BE2C (cell line): ENCODE measurements at regions not wholly inside any gene's neighbourhood (a gene's known extent, or its start where the extent isn't known, plus 50 kb on each side); places are given as distances from the start of the nearest gene placed in this dataset.

Experiments
- DNase-seq: peaks from one replicate; pipeline ENCODE4 v3.0.0-alpha.2; 2020
- H3K27me3 ChIP-seq: fragments of 250-450 bp; sonication (Bioruptor Pico); 2 replicates; pipeline ENCODE4 v1.5.1; 2020; ENCODE audit warnings: mild to moderate bottlenecking
- H3K36me3 ChIP-seq: fragments of 250-450 bp; sonication (Bioruptor Pico); 2 replicates; pipeline ENCODE4 v1.5.1; 2020; ENCODE audit warnings: mild to moderate bottlenecking
- H3K4me1 ChIP-seq: fragments of 250-450 bp; sonication (Bioruptor Pico); 2 replicates; pipeline ENCODE4 v1.5.1; 2020
- H3K4me3 ChIP-seq: 2 replicates; pipeline ENCODE4 v1.5.1; 2011; ENCODE audit warnings: low read depth, low read length
- H3K9me3 ChIP-seq: fragments of 250-450 bp; sonication (Bioruptor Pico); 2 replicates; pipeline ENCODE4 v1.5.1; 2020
- CTCF ChIP-seq: IDR thresholded peaks from 2 replicates; pipeline ENCODE4 v1.5.1; 2012; ENCODE audit warnings: mild to moderate bottlenecking, low read depth, low read length

GRCh38 chr3:118269537-118270125, 765.0 kb downstream of the IGSF11 start:
- H3K4me3 ChIP-seq = no peak overlapping the region

GRCh38 chr3:118272991-118273390, 761.7 kb downstream of the IGSF11 start:
- Histone ChIP-seq H3K4me3 (no peak overlapping the region), H3K27me3 (no peaks in the 10 kb centered on the region), H3K9me3 (no peaks in the 10 kb centered on the region), H3K4me1 (no peaks in the 10 kb centered on the region), H3K36me3 (no peaks in the 10 kb centered on the region)
- TF ChIP-seq CTCF = no peak
- no peak for DNase-seq

More at GRCh38 chr3:118269537-118270125, 765.0 kb downstream of the IGSF11 start:
- Histone ChIP-seq H3K36me3 (no peaks in the 10 kb centered on the region), H3K4me1 (no peaks in the 10 kb centered on the region), H3K27me3 (no peaks in the 10 kb centered on the region), H3K9me3 (no peaks in the 10 kb centered on the region)
- DNase-seq = no peak
- no peak for TF ChIP-seq CTCF

- Histone ChIP-seq H3K4me3 (no peak overlapping the region), H3K36me3 (no peaks in the 10 kb centered on the region), H3K4me1 (no peaks in the 10 kb centered on the region), H3K9me3 (no peaks in the 10 kb centered on the region), H3K27me3 (no peaks in the 10 kb centered on the region)
- TF ChIP-seq CTCF = no peak
- no peak for DNase-seq
These were observed 756.8 kb downstream of the IGSF11 start for GRCh38 chr3:118277814-118278213.

- Histone ChIP-seq H3K36me3 (no peaks in the 10 kb centered on the region), H3K9me3 (no peaks in the 10 kb centered on the region), H3K4me1 (no peaks in the 10 kb centered on the region), H3K4me3 (no peak overlapping the region), H3K27me3 (no peaks in the 10 kb centered on the region)
- TF ChIP-seq CTCF = no peak
- no peak for DNase-seq
These were observed 741.8 kb downstream of the IGSF11 start for GRCh38 chr3:118292841-118293240.

- Histone ChIP-seq H3K27me3 (no peaks in the 10 kb centered on the region), H3K9me3 (no peaks in the 10 kb centered on the region), H3K36me3 (no peaks in the 10 kb centered on the region), H3K4me1 (no peaks in the 10 kb centered on the region), H3K4me3 (no peak overlapping the region)
- TF ChIP-seq CTCF = no peak
- no peak for DNase-seq
These were observed 736.5 kb downstream of the IGSF11 start for GRCh38 chr3:118298133-118298532.

- Histone ChIP-seq H3K9me3 (no peaks in the 10 kb centered on the region), H3K4me3 (no peak overlapping the region), H3K27me3 (no peaks in the 10 kb centered on the region), H3K4me1 (no peaks in the 10 kb centered on the region), H3K36me3 (no peaks in the 10 kb centered on the region)
- DNase-seq = no peak
- no peak for TF ChIP-seq CTCF
These were observed 730.1 kb downstream of the IGSF11 start for GRCh38 chr3:118304557-118304956.
